Spleen (tissue), 7 donors: ENCODE measurements at regions not wholly inside any gene's neighbourhood (a gene's known extent, or its start where the extent isn't known, plus 50 kb on each side); places are given as distances from the start of the nearest gene placed in this dataset.

Experiments
- CTCF ChIP-seq, 11 experiments: fragments of 200-600 bp in 7 of 11; fragments of 450-650 bp in 4 of 11; sonication (generic) in 4 of 11; IDR thresholded peaks in 8 of 11; conservative IDR thresholded peaks in 3 of 11; 1 replicate in 7 of 11; 2 replicates in 4 of 11; pipeline versions ENCODE4 v1.4.0 to v1.8.0; 2016 to 2021; ENCODE audit warnings: antibody characterized with exemption in 11 of 11, inconsistent platforms in 4 of 11, mild to moderate bottlenecking in 1 of 11
- POLR2A ChIP-seq, 3 donors: fragments of 450-650 bp; IDR thresholded peaks; one replicate each; pipeline ENCODE4 v1.5.1; 2017; ENCODE audit warnings: antibody characterized with exemption in 3 of 3, mild to moderate bottlenecking in 1 of 3
- donor health status: DM: no; HTN: no; CAD: no; lungs with moderate emphysema.
- donor health status: DM: no; HTN: no; CAD: no.
- donor health status: DM: no; HTN: no; CAD: no.

- TF ChIP-seq CTCF (IDR thresholded peaks at IDR 0.05 in 8 of 11, conservative IDR thresholded peaks at IDR 0.05 in 3 of 11) (no peak), POLR2A (IDR thresholded peaks at IDR 0.05) (no peak)
These were observed 236.4 kb downstream of the FOXA2 start for GRCh38 chr20:22348010-22348409.
